SK-N-SH treated with all-trans-retinoic acid at 6 μM for 48 hours (cell line): ENCODE measurements at regions not wholly inside any gene's neighbourhood (a gene's known extent, or its start where the extent isn't known, plus 50 kb on each side); places are given as distances from the start of the nearest gene placed in this dataset.

Source experiments
- ARNTL ChIP-seq: fragments of 450-650 bp; formaldehyde crosslinking; IDR thresholded peaks from 2 replicates; pipeline ENCODE4 v1.5.0; 2020; ENCODE audit warnings: low read depth, mild to moderate bottlenecking, moderate library complexity, borderline replicate concordance
- CSDC2 ChIP-seq: fragments of 250-450 bp; sonication (Bioruptor Pico); IDR thresholded peaks from 2 replicates; pipeline ENCODE4 v1.5.0; 2020; ENCODE audit warnings: mild to moderate bottlenecking, moderate library complexity
- PATZ1 ChIP-seq: fragments of 250-450 bp; sonication (Bioruptor Pico); IDR thresholded peaks from 2 replicates; pipeline ENCODE4 v1.8.0; 2020; ENCODE audit warnings: mild to moderate bottlenecking, moderate library complexity, borderline replicate concordance
- POU6F1 ChIP-seq: fragments of 250-450 bp; sonication (Bioruptor Pico); IDR thresholded peaks from 2 replicates; pipeline ENCODE4 v1.8.0; 2021; ENCODE audit warnings: low read depth, mild to moderate bottlenecking, moderate library complexity, borderline replicate concordance
- TOX ChIP-seq: fragments of 250-450 bp; sonication (Bioruptor Pico); IDR thresholded peaks from 2 replicates; pipeline ENCODE4 v1.8.0; 2021; ENCODE audit warnings: mild to moderate bottlenecking, moderate library complexity, borderline replicate concordance
- ZFP3 ChIP-seq: fragments of 250-450 bp; sonication (Bioruptor Pico); IDR thresholded peaks from 2 replicates; pipeline ENCODE4 v1.5.0; 2020; ENCODE audit warnings: mild to moderate bottlenecking, moderate library complexity
- ZNF8 ChIP-seq: fragments of 450-650 bp; formaldehyde crosslinking; IDR thresholded peaks from 2 replicates; pipeline ENCODE4 v1.5.0; 2020; ENCODE audit warnings: mild to moderate bottlenecking, moderate library complexity

GRCh38 chr4:107247738-107248137 lies 211.6 kb upstream of the DKK2 start:
- TF ChIP-seq PATZ1 (CRISPR knock-in tag) (no peak), ZFP3 (CRISPR knock-in tag) (no peak), ARNTL (no peak), CSDC2 (CRISPR knock-in tag) (no peak), TOX (peak; percentile 13; the same call in 1 of the 2 replicates), ZNF8 (CRISPR knock-in tag) (no peak), POU6F1 (no peak)
